HG02870 (cell line): ENCODE measurements at regions not wholly inside any gene's neighbourhood (a gene's known extent, or its start where the extent isn't known, plus 50 kb on each side); places are given as distances from the start of the nearest gene placed in this dataset.
"Not testable (repeated sequence)": the region's sequence is repeated elsewhere in the genome, so short reads cannot be mapped to it uniquely, and the experiment has no call there.

Source experiments
- ATAC-seq: cut with Tn5 transposase; IDR thresholded peaks from one replicate; pipeline ENCODE4 v1.9.1; 2021; ENCODE audit warnings: mild to moderate bottlenecking, moderate library complexity; ENCODE audit not compliant: unreplicated experiment

- no peak for ATAC-seq
These were observed 162.6 kb upstream of the AGR3 start for GRCh38 chr7:17044396-17044795.

GRCh38 chr7:17044861-17045260, 163.1 kb upstream of the AGR3 start:
- no peak for ATAC-seq

- ATAC-seq, result no peak
These were observed 164.5 kb upstream of the AGR3 start for GRCh38 chr7:17046259-17046658.

- ATAC-seq, result no peak
These were observed 164.9 kb upstream of the AGR3 start for GRCh38 chr7:17046666-17047065.

DNA sequence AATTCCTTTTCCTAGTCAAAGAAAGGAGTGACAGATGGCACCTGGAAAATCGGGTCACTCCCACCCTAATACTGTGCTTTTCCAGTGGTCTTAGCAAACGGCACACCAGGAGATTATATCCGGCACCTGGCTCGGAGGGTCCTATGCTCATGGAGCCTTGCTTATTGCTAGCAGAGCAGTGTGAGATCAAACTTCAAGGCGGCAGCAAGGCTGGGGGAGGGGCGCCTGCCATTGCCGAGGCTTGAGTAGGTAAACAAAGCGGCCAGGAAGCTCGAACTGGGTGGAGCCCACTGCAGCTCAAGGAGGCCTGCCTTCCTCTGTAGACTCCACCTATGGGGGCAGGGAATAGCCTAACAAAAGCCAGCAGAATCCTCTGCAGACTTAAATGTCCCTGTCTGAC, 171.4 kb upstream of the AGR3 start:
- ATAC-seq, result not testable (repeated sequence)

GRCh38 chr7:17054206-17054605, 172.4 kb upstream of the AGR3 start:
- ATAC-seq, result no peak

GRCh38 chr7:17054836-17055235, 173.1 kb upstream of the AGR3 start:
- ATAC-seq, result no peak

DNA sequence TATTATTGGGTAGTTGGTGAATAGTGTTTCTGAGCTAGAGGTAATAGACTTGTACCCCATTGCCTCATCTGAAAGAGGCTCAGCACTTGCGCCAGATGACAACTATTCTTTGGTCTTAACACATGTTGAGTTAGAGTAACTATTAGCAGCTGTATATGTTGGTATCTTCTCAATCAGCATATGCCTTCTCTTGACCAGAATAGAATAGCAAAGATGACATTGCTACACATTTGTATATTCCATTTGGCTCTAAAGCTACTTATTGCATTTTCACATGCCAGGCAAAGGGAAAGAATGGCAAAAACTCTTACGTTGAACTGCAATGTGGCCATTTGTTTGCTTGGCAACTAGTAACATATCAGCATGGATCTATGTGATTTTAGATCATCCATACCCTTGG, 173.8 kb upstream of the AGR3 start:
- ATAC-seq, result no peak

DNA sequence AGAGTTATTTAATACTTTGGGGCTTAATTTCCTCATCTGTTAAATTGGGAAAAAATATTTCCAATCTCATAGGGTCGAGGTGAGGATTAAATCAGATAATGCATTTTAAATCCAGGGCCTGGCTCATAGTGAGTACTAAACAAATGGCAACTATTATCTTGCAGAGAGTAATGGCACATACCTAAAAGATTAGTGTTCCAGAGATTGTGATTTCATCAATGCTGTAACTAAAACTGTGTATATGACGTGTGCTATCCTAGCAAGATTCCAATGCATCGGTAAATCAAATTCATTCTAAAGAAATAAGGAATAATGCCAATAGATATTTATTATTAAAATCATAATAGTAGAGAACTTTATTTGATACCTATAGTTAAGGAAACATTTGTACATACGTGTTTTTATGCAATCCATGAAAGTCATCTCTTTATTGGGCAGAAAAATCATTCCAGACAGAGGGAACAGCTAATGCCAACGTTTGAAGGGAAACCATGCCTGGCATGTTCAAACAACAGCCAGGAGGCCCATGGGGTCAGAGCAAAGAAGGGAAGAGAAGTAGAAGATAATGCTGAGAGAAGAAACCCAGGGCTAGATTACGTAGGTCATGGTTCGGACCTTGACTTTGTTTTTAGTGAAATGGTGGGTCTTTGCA, 174.8 kb upstream of the AGR3 start:
- no peak for ATAC-seq

DNA sequence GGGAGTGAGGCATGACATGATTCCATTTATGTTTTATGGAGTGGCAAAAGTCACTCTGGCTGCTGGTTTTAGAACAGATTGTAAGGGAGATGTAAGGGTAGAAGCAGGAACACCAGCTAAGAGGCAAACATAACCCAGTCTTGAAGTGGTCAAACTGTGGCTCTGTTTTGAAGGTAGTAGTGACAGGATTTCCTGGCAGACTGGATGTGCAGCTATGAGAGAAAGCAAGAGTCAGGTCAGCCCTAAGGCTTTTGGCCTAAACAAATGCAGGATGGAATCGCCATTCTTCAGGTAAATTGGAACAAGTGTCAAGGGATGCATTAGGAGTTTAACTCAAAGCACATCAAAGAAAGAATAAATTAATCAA, 175.3 kb upstream of the AGR3 start:
- ATAC-seq, result no peak

GRCh38 chr7:17058568-17058967, 176.8 kb upstream of the AGR3 start:
- peak; percentile 43 for ATAC-seq

DNA sequence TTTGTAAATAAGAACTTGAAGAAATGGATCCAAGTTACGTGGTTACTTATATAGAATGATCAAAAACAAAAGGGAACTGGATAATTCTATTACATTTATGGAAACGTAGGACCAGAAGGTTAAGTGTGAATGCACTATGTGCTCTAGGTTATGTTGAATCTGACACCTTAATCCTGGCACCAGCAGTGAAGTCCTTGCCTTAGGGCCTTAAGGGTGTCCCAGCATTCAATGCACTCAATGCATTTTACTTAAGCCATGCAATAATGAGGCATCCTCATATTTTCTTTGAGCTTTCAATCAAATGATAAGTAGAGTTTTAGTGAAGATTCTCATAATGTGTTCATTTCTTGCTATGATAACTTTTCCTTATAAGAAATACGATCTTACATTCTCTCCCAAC, 178.3 kb upstream of the AGR3 start:
- no peak for ATAC-seq

DNA sequence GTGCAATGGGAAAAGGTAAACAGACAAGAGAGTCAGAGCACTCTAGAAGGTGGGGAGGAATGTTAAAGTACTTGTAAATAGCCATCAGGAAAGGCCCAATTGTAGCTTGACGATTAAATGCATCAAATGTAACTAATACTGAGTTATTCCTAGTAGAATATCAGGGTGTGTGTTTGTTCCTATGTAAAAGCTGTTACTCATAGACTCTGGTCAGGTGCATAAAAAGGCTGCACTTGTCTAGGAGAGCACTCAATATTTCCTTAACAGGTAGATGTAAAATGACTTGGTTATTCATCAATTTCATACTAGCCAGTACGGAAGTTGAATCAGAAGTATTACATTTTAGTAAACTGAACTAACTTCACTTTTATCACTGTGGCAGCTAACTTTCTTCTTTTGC, 179.7 kb upstream of the AGR3 start:
- ATAC-seq, result no peak

- ATAC-seq, result peak; percentile 46
These were observed 180.6 kb upstream of the AGR3 start for GRCh38 chr7:17062151-17063044.

DNA sequence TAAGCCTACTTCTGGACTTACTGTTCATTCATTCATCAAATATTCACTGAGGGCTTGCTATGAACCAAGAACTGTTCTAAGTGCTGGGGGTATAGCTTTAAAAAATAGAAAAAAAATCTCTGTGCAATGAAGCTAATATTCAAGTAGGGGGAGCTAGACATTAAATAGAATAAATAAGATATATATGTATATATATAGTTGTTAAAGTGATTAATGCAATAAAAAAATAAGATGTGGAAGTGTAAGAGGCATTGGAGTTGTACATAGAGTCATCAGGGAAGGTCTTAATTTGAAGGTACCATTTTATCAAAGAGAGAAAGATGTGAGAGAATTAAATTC, 181.2 kb upstream of the AGR3 start:
- peak; percentile 28 for ATAC-seq

DNA sequence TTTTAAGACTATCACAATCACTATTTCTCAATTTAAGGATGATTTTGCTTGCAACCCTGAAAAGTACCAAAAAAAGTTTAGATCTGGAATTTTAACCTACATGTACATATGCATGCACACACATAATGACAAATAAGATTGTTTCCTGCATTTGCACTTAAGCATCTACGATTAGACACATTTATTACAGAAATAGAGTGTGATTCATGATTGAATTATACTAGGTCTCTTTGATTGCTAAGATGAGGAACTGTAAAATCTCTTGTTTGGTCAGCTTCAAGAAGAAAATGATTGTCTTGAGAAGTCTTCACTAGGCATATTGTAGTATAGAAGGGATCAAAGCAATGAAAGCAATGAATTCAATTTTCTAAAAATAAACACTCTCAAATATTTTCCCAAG, 185.9 kb upstream of the AGR3 start:
- no peak for ATAC-seq

DNA sequence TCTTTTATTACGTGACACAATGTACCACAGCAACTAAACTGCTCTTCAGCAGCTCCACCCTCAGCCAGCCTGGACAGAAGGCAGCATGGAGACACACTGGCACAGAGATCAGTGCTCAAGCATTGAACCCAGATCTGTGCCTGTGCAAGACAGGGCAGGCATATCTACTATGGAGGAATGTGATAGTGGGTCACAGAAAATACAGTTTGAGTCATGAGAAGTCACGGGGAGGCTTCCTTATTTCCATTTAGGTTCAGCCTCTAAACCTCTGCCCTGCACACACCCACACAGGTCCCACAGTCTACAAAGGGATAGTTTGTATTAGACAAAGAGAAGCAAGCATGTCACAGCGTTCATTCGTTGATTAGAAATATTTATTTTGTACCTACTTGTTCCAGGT, 187.4 kb upstream of the AGR3 start:
- peak; percentile 47 for ATAC-seq

DNA sequence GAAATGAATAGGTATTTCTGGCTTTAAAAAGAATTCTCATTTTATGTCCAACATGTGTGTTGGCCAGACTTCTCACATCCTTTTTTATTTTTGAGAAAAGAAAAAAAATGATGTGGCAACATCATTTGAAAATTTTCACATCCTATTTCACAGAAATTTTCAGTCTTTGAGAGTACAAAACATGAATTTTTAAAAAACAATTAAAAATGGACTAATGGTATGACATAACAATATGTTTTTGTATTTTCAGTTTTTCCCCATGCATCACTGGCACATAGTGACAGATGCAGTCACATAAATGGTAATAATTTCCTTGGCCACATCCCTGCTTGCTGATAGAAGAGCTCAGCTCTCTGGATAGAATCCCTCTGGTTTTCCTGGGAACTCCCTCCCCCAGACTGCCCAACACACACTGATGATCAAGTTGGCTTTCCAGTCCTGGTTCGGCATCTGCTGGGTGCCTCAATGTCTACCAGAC, 188.5 kb upstream of the AGR3 start:
- no peak for ATAC-seq

DNA sequence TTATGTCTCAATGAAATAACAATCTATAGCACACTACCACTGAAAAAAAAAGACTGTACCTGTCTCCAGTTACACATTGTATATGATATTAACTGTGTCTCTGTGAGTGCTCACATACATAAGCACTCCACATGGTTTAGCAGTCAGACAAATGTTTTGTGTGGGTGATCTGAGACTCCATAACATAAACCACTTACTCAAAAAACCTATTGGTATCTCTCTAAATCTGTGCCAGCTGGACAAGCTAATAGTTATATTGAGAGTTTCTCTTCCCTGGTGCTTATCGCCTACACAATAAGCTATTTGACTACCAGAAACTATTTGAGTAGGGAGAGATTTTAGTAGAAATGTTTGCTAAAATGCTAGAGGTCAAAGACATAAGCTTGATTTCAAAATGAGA, 190.1 kb upstream of the AGR3 start:
- peak; percentile 72 for ATAC-seq

- no peak for ATAC-seq
These were observed 193.9 kb upstream of the AGR3 start for GRCh38 chr7:17075601-17076255.

DNA sequence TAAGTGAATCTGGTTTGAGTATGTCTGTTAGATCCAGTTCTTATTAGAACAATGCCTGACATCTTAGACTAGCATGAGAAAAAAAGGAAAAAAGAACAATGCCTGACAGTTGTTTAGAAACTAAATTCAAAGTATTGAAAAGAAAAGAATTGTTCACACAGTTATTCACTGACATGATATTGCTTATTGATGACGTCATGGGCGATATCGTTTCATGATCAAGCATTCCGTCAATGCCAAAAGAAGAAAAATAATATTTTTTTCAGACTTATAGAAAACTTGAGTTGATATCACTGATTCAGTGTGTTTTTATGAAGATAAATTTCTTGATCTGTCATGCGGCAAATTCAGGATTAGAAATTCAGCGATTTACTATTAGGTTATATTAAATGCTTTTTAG, 196.5 kb upstream of the AGR3 start:
- no peak for ATAC-seq
